ENCODE measurements at regions not wholly inside any gene's neighbourhood (a gene's known extent, or its start where the extent isn't known, plus 50 kb on each side); places are given as distances from the start of the nearest gene placed in this dataset.
"Not testable (repeated sequence)": the region's sequence is repeated elsewhere in the genome, so short reads cannot be mapped to it uniquely, and the experiment has no call there.

DNA sequence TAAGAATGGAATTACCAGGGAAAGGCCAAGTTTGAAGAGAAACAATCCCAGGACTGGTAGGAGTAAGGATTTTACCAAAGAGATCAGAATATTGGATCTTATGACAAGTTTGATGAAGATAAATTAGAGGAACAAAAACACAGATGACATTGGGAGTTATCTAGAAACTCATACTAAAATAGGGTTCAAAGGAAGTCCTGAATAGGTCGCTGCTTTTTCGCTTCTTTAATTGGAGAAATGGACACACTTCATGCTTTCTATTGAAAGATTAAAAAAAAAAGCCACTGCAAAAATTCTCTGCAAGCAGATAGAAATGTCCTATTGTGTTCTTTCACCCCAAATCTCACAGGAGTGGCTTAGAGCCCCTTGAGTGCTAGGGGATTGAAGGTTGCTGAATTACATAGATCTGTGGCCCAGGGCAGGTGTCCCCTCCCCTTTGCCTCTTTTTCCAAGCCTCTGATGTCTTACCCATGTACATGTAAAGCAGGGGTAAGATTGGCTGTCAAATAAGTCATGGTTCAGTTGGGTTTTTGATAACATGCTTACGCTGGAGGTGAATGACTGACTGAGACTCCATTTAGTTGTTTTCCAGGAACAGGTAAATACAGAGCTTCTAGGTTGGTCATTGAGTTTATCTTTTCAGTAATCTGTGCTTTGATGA is 152.0 kb downstream of the OR13A1 start:
- Histone ChIP-seq H2AFZ (no peak overlapping the region), H3K9me2 (replicated peaks; ENCODE audit: insufficient read depth) (no peaks in the 10 kb centered on the region), H3K4me3 (no peak overlapping the region), H3K27ac (no peak overlapping the region), H4K20me1 (ENCODE audit: insufficient read depth, poor library complexity, severe bottlenecking) (no peaks in the 10 kb centered on the region), H3K9me3 (ENCODE audit: low read depth) (no peaks in the 10 kb centered on the region), H3K79me2 (no peaks in the 10 kb centered on the region), H3K36me3 (replicated peaks; ENCODE audit: insufficient read depth, low read depth) (no peaks in the 10 kb centered on the region), H3K27me3 (peaks cover 4% of the 10 kb centered on the region), H3K4me1 (ENCODE audit: insufficient read depth) (no peaks in the 10 kb centered on the region), H3K4me2 (no peak overlapping the region)
- 83% methylated on average over 3 of the region's 3 CpGs for WGBS (ENCODE audit: low lambda C conversion rate, missing lambda C conversion rate)
- no peak for DNase-seq (ENCODE audit: low spot score)
- TF ChIP-seq EZH2phosphoT487 (IDR thresholded peaks at IDR 0.05; ENCODE audit: low read depth, severe bottlenecking, unreplicated experiment) (no peak), EZH2 (IDR thresholded peaks at IDR 0.05; ENCODE audit: borderline replicate concordance) (no peak)
- TF ChIP-seq, protein P1, sequence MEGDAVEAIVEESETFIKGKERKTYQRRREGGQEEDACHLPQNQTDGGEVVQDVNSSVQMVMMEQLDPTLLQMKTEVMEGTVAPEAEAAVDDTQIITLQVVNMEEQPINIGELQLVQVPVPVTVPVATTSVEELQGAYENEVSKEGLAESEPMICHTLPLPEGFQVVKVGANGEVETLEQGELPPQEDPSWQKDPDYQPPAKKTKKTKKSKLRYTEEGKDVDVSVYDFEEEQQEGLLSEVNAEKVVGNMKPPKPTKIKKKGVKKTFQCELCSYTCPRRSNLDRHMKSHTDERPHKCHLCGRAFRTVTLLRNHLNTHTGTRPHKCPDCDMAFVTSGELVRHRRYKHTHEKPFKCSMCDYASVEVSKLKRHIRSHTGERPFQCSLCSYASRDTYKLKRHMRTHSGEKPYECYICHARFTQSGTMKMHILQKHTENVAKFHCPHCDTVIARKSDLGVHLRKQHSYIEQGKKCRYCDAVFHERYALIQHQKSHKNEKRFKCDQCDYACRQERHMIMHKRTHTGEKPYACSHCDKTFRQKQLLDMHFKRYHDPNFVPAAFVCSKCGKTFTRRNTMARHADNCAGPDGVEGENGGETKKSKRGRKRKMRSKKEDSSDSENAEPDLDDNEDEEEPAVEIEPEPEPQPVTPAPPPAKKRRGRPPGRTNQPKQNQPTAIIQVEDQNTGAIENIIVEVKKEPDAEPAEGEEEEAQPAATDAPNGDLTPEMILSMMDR (IDR thresholded peaks at IDR 0.05; ENCODE audit: poor library complexity): no peak

DNA sequence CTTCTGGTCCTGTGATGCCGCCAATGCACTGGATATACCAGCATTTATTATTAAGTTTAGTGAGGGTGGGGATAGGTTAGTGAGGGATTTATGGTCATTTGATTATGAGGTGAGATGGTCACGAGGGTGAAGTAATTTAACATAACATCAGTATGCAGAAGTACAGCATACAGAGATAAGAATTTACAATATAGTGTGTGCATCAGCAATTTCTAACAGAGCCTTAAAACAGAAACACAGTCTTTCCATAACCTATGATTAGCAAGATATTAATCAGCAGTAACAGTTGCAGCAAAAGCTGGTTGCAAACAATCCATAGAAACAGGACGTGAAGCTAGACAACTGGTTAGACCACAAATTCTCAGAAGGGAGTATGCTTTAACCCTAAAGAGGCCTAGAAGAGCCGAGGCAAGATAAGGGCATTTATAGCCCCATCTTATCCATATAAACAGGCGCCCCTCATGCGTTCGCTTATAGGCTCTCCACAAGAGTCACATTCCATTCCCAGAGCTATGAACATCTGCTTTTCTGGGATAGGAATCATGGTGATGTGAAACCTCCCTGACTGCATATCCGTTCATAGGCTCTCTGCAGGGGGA is 139.8 kb downstream of the OR13A1 start:
- H3K27ac ChIP-seq; DNase-seq (ENCODE audit: low spot score); H3K9me2 ChIP-seq (replicated peaks; ENCODE audit: insufficient read depth); H3K4me1 ChIP-seq (ENCODE audit: insufficient read depth); H3K9me3 ChIP-seq (ENCODE audit: low read depth); H3K36me3 ChIP-seq (replicated peaks; ENCODE audit: insufficient read depth, low read depth); H2AFZ ChIP-seq; H3K27me3 ChIP-seq; H3K79me2 ChIP-seq; H3K4me3 ChIP-seq; H4K20me1 ChIP-seq (ENCODE audit: insufficient read depth, poor library complexity, severe bottlenecking): not testable (repeated sequence)
- peak overlapping the region; percentile 39 for H3K4me2 ChIP-seq
- 28% methylated on average over 8 of the region's 8 CpGs for WGBS (ENCODE audit: low lambda C conversion rate, missing lambda C conversion rate)

DNA sequence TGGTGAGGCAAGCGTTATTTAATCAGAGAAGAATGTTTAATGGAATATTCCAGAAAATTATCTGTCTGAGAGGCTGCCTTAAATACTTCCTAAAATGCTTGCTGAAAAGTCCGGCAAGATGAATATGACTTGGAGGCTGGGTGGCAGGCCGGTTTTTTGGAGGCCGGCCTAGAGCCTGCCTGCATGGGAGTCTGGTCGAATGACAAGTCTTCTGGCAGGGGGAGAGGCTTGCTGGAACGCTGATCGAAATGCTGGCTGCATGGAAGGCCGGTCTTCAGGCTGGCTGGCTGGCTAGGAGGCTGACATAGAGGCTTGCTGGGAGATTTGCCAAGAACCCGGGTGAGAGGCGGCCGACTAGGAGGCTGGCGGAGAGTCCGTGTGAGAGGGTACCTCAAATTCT is 135.7 kb downstream of the OR13A1 start:
- no peaks in the 10 kb centered on the region for H3K9me3 ChIP-seq (ENCODE audit: low read depth)
- 90% methylated on average over 13 of the region's 13 CpGs for WGBS (ENCODE audit: low lambda C conversion rate, missing lambda C conversion rate)
- no peaks in the 10 kb centered on the region for H4K20me1 ChIP-seq (ENCODE audit: insufficient read depth, poor library complexity, severe bottlenecking)
- H3K9me2 ChIP-seq (replicated peaks; ENCODE audit: insufficient read depth): no peaks in the 10 kb centered on the region
- TF ChIP-seq, protein P1 (IDR thresholded peaks at IDR 0.05; ENCODE audit: poor library complexity): no peak
- TF ChIP-seq EZH2phosphoT487 (IDR thresholded peaks at IDR 0.05; ENCODE audit: low read depth, severe bottlenecking, unreplicated experiment) (no peak), EZH2 (IDR thresholded peaks at IDR 0.05; ENCODE audit: borderline replicate concordance) (no peak)
- H3K4me2 ChIP-seq: no peak overlapping the region
- no peak for DNase-seq (ENCODE audit: low spot score)
- H2AFZ ChIP-seq: no peak overlapping the region
- H3K27me3 ChIP-seq: no peaks in the 10 kb centered on the region
- H3K27ac ChIP-seq: no peak overlapping the region
- H3K79me2 ChIP-seq: no peaks in the 10 kb centered on the region
- no peaks in the 10 kb centered on the region for H3K4me1 ChIP-seq (ENCODE audit: insufficient read depth)
- no peaks in the 10 kb centered on the region for H3K36me3 ChIP-seq (replicated peaks; ENCODE audit: insufficient read depth, low read depth)
- no peak overlapping the region for H3K4me3 ChIP-seq

DNA sequence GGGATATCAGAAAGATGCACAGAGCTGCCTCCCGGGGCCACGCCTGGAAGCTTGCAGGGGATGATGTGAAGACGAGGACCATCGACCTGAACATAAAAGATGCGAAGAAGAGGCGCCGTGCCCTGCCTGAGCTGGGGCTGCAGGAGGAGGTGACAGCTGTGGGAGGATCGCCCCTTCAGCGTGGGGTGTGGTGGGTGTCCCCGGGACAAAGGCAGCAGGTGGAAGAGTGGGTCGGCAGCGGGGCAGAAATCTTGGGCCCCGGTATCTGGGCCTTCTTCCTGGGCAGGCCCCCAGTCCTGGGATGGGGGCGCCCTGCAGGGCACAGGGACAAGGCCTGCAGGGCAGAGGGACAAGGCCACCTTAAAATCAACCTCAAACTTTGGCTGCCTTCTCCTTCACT is 134.9 kb downstream of the OR13A1 start:
- Histone ChIP-seq H3K9me3 (ENCODE audit: low read depth) (no peaks in the 10 kb centered on the region), H4K20me1 (ENCODE audit: insufficient read depth, poor library complexity, severe bottlenecking) (no peaks in the 10 kb centered on the region), H3K9me2 (replicated peaks; ENCODE audit: insufficient read depth) (no peaks in the 10 kb centered on the region), H3K4me1 (ENCODE audit: insufficient read depth) (no peaks in the 10 kb centered on the region), H3K79me2 (no peaks in the 10 kb centered on the region), H3K4me3 (no peak overlapping the region), H3K27ac (no peak overlapping the region), H3K36me3 (replicated peaks; ENCODE audit: insufficient read depth, low read depth) (no peaks in the 10 kb centered on the region), H2AFZ (no peak overlapping the region), H3K4me2 (no peak overlapping the region), H3K27me3 (no peaks in the 10 kb centered on the region)
- TF ChIP-seq, protein P1 (IDR thresholded peaks at IDR 0.05; ENCODE audit: poor library complexity): no peak
- TF ChIP-seq EZH2 (IDR thresholded peaks at IDR 0.05; ENCODE audit: borderline replicate concordance) (no peak), EZH2phosphoT487 (IDR thresholded peaks at IDR 0.05; ENCODE audit: low read depth, severe bottlenecking, unreplicated experiment) (no peak)
- no peak for DNase-seq (ENCODE audit: low spot score)
- WGBS (ENCODE audit: low lambda C conversion rate, missing lambda C conversion rate): 98% methylated on average over 11 of the region's 14 CpGs

Measured in hepatocyte (in vitro differentiated cells).